VCaP (cell line): ENCODE measurements at regions not wholly inside any gene's neighbourhood (a gene's known extent, or its start where the extent isn't known, plus 50 kb on each side); places are given as distances from the start of the nearest gene placed in this dataset.
A peak's percentile ranks its signal among the peaks of the same experiment; 100 is the strongest.

ENCODE experiments used
- H3K27ac ChIP-seq: fragments of 450-650 bp; 2 replicates; pipeline ENCODE4 v1.5.1; 2017
- TF ChIP-seq, protein P1 (sequence below): fragments of 450-650 bp; conservative IDR thresholded peaks from 2 replicates; pipeline ENCODE4 v1.5.1; 2017; ENCODE audit warnings: mild to moderate bottlenecking, moderate library complexity

DNA sequence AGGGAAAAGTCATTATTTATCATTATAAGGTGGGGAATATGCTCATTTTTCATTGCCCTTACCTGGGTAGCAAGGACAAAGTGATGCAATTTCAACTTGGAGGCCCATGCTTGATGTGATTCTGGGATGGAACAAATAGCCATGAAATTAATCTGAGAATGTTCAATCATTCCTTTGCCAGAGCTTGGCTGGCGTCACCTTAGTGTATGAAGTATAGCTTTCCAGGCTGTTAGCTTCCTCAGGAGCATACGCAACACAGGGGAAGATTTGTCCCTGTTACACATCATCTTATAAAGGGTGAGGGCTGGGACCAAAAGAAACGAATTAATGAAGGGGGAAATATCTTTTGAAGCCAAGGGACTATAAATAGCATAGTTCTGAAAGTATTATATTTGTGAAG, 91.4 kb upstream of the DEPDC1 start:
- TF ChIP-seq, protein P1, sequence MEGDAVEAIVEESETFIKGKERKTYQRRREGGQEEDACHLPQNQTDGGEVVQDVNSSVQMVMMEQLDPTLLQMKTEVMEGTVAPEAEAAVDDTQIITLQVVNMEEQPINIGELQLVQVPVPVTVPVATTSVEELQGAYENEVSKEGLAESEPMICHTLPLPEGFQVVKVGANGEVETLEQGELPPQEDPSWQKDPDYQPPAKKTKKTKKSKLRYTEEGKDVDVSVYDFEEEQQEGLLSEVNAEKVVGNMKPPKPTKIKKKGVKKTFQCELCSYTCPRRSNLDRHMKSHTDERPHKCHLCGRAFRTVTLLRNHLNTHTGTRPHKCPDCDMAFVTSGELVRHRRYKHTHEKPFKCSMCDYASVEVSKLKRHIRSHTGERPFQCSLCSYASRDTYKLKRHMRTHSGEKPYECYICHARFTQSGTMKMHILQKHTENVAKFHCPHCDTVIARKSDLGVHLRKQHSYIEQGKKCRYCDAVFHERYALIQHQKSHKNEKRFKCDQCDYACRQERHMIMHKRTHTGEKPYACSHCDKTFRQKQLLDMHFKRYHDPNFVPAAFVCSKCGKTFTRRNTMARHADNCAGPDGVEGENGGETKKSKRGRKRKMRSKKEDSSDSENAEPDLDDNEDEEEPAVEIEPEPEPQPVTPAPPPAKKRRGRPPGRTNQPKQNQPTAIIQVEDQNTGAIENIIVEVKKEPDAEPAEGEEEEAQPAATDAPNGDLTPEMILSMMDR, result no peak
- H3K27ac ChIP-seq, result no peak overlapping the region

DNA sequence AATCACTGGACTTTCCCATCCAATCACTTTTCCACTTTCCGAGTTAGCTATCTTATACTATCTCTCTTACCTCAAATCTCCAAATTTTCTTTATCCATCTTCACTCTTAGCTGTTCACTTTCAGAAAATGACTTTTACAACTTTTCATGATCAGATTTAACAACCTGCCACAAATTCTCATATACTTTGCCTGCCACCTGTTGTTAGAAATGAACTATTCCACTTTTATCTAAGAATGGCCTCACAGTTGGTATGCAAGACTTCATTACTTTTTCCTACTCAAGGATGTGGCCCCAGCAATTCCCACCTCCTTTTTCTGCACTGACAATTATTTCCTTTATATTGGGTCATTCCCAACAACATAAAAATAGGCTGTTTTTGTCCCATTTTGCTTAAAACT, 93.6 kb upstream of the DEPDC1 start:
- no peak overlapping the region for H3K27ac ChIP-seq
- TF ChIP-seq, protein P1, result peak; percentile 24; the same call in 1 of the 2 replicates

DNA sequence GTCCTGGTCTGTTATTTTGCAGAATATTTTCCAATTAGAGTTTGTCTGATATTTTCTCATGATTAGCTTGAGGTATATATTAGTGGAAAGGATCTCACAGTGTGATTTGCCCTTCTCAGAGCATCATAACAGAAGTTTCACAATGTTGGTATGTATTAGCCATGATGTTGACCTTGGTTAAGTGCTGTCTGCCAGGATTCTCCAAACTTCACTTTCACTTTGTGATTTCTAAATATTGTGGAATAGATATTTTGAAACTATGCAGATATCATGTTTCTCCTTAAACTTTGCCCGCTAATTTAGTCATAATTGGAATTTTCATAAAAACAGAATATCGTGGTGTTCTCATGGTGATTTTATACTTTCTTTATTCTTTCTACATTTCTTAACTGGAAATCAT, 98.0 kb upstream of the DEPDC1 start:
- TF ChIP-seq, protein P1, result no peak
- H3K27ac ChIP-seq, result no peak overlapping the region

DNA sequence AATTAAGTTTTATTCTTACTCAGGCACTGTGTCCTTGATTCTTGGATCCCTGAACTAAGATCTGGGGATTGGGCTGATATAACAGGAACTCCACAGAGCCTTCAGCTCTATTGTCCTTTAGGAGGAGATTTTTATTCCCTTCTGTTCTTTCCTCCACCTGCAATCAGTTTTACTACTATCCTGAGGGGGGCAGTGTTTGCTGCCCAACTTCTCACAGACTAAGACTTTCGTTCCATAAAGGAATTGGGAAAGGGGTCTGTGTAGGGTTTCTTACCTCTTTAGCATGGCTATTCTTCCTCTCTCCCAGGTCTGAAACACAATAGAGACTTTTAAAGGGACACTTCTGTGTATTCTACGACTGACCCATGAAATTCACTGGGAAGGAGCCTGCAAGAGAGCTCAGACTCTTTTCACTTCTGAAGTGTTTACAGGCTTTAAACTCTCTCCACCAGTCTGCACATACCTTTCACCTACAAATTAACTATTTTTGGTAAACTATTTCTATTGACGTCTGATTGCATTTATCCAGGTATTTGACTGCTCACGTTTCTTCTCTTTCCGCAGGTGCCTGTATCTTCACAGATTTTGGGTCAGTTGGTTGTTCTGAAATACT, 103.3 kb upstream of the DEPDC1 start:
- TF ChIP-seq, protein P1, result peak; percentile 80
- no peak overlapping the region for H3K27ac ChIP-seq

DNA sequence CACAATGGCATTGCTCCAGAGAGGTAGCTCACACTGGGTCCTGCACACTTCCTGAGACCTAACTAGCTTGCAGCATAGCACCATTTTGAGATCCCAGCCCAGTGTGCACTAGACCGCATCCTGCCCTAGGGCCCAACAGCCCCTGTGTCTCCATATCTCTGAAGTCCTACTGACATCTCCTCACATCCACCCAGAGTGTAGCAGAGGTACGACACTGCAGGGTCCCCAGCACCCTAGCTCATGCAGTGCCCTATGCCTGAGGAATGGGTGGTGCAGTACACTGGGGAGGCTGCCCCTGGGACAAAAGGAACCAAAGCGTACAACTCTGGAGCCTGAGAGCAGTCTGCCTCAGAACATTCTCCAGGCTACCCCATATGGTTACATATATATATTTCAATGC, 111.4 kb upstream of the DEPDC1 start:
- TF ChIP-seq, protein P1, result no peak
- no peak overlapping the region for H3K27ac ChIP-seq

DNA sequence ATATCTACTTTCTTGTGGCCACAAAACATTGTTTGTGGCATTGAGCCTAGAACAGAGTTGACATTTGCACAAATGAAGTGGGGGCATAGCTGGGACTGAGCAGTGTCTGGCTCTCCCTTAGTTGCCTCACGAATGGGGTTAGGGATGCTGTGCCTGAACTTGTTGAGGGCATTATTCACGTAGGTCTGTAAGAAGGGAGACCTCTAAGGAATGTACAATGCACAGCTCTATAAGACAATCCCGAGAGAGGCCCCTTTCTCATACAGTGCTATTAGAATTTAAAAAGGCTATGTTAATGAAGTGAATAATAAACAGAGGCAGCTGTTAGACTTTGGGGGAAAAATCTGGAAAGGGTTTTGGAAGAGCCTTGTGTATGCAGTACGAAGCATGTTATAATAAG, 118.4 kb upstream of the DEPDC1 start:
- TF ChIP-seq, protein P1, result no peak
- H3K27ac ChIP-seq, result no peak overlapping the region

DNA sequence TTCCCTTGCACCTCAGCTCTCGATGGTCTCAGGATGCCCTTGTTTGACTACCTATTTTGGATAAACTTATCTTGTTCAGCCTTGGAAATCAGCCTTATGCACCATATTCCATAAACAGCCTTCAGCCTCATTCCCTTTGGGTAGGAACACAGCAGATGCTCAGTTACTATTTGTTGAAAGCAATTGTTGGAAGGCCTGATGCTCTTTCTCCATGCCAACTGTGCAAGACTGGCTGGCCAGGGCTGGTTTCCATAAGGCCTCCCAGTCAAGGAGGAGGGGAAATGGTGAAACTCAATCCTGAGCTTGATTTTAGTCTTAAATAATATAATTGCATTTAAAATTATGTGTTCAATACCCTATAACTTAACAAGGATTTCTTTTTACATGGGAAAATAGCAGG, 121.1 kb upstream of the DEPDC1 start:
- no peak overlapping the region for H3K27ac ChIP-seq
- TF ChIP-seq, protein P1, result no peak

DNA sequence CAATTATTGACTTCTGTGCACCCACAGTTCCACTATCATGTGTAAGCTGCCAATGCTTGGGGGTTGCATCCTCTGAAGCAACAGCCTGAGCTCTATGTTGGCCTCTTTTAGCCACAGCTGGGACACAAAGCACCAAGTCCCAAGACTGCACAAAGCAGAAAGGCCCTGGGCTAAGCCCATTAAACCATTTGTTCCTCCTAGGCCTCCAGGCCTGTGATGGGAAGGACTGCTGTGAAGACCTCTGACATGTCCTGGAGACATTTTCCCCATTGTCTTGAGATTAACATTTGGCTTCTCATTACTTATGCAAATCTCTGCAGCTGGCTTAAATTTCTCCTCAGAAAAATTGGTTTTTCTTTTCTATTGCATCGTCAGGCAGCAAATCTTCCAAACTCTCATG, 123.7 kb upstream of the DEPDC1 start:
- H3K27ac ChIP-seq, result no peak overlapping the region
- TF ChIP-seq, protein P1, result no peak
